PC-9 (cell line): ENCODE measurements at regions not wholly inside any gene's neighbourhood (a gene's known extent, or its start where the extent isn't known, plus 50 kb on each side); places are given as distances from the start of the nearest gene placed in this dataset.

Experiments
- CTCF ChIP-seq: fragments of 200-600 bp; sonication (generic); conservative IDR thresholded peaks from 2 replicates; pipeline ENCODE4 v1.6.1; 2017; ENCODE audit warnings: mixed run types, antibody characterized with exemption, mild to moderate bottlenecking, moderate library complexity
- EZH2 ChIP-seq: fragments of 200-600 bp; sonication (generic); IDR thresholded peaks from 2 replicates; pipeline ENCODE4 v1.8.0; 2017; ENCODE audit warnings: antibody characterized with exemption, low read depth

- no peak for TF ChIP-seq EZH2
- no peak for TF ChIP-seq CTCF
Measured at GRCh38 chr4:23085249-23085568, 392.5 kb downstream of the GBA3 start.
